ENCODE measurements at regions not wholly inside any gene's neighbourhood (a gene's known extent, or its start where the extent isn't known, plus 50 kb on each side); places are given as distances from the start of the nearest gene placed in this dataset.

DNA sequence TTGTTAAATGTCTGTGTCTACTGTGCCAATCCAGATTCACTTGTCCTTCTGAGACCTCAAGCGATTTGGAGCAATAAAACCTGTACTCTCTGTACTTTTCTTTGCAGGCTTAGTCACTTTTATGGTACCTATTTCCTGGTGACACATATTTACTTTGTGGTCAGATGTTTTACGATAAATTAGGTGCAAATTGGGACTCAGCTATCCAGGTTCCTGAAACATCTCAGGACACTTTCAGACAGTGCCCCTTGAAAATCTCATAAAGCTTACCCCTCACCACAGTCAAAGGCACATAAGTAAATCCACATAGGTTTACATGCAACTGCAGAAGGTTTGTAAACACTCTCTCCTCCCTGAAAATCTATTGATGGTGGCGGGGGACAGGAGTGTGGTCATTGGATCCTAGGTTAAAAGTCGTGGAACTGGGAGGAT is 438.8 kb downstream of the EFNB2 start:
- Histone ChIP-seq H3K9me3 (no peaks in the 10 kb centered on the region), H3K27me3 (no peaks in the 10 kb centered on the region), H3K27ac (no peak overlapping the region), H3K4me1 (no peaks in the 10 kb centered on the region), H3K4me3 (no peak overlapping the region), H3K36me3 (no peaks in the 10 kb centered on the region)
- DNase-seq (no peak), ATAC-seq (no peak)
- intact Hi-C loops (cut with DNase I), result no loop called here
- WGBS (ENCODE audit: insufficient coverage, low coverage, low lambda C conversion rate, missing lambda C conversion rate), result 48% methylated on average over 4 of the region's 4 CpGs
- TF ChIP-seq, protein P1, sequence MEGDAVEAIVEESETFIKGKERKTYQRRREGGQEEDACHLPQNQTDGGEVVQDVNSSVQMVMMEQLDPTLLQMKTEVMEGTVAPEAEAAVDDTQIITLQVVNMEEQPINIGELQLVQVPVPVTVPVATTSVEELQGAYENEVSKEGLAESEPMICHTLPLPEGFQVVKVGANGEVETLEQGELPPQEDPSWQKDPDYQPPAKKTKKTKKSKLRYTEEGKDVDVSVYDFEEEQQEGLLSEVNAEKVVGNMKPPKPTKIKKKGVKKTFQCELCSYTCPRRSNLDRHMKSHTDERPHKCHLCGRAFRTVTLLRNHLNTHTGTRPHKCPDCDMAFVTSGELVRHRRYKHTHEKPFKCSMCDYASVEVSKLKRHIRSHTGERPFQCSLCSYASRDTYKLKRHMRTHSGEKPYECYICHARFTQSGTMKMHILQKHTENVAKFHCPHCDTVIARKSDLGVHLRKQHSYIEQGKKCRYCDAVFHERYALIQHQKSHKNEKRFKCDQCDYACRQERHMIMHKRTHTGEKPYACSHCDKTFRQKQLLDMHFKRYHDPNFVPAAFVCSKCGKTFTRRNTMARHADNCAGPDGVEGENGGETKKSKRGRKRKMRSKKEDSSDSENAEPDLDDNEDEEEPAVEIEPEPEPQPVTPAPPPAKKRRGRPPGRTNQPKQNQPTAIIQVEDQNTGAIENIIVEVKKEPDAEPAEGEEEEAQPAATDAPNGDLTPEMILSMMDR (IDR thresholded peaks at IDR 0.05), result no peak
- TF ChIP-seq POLR2A (IDR thresholded peaks at IDR 0.05), result no peak

DNA sequence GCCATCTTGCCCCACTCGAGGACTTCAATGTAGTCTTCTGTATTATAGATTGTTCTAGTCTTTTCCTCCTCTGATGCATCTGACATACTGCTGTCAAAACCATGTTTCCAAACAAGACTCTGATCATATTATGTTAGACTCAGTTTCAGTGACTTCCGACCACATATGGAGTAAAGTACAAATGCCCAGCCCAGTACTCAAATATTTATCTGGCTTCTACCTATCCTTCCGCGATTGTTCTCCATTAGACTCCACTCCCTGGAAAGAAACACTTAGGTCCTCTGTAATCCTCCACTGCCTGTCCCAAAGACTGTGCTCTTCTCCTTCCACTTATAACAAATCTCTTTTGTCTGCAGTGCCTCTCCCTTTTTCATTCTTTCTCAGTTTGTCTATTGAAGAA is 439.5 kb downstream of the EFNB2 start:
- Histone ChIP-seq H3K9me3 (no peaks in the 10 kb centered on the region), H3K27ac (no peak overlapping the region), H3K27me3 (no peaks in the 10 kb centered on the region), H3K36me3 (no peaks in the 10 kb centered on the region), H3K4me1 (no peaks in the 10 kb centered on the region), H3K4me3 (no peak overlapping the region)
- DNase-seq (no peak), ATAC-seq (no peak)
- intact Hi-C loops (cut with DNase I), result no loop called here
- 40% methylated on average over 4 of the region's 4 CpGs for WGBS (ENCODE audit: insufficient coverage, low coverage, low lambda C conversion rate, missing lambda C conversion rate)
- TF ChIP-seq POLR2A (IDR thresholded peaks at IDR 0.05), result no peak
- TF ChIP-seq, protein P1 (IDR thresholded peaks at IDR 0.05), result no peak

DNA sequence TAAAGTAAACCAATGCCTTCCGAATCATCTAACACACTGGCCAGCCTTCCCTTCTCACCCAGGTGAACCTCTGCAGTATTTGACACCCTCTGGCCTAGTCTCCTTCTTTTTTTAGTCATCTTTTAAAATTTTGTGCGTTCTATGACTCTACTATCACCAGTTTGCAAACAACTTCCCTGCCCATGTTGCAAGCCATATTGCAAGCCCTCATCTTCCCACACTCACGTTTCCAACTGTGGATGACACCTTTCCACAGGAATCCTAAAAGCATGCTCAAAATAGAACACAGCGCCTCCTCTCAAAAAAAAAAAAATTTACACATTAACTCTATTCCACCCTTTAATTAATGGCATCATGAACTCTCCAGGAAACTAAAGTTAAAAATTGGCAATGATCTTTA is 440.1 kb downstream of the EFNB2 start:
- intact Hi-C loops (cut with DNase I), result no loop called here
- ATAC-seq, result no peak
- no peak overlapping the region for H3K4me3 ChIP-seq
- H3K27me3 ChIP-seq, result no peaks in the 10 kb centered on the region
- H3K9me3 ChIP-seq, result no peaks in the 10 kb centered on the region
- TF ChIP-seq, protein P1 (IDR thresholded peaks at IDR 0.05), result no peak
- no peak for TF ChIP-seq POLR2A (IDR thresholded peaks at IDR 0.05)
- no peaks in the 10 kb centered on the region for H3K4me1 ChIP-seq
- no peak overlapping the region for H3K27ac ChIP-seq
- no peak for DNase-seq
- 51% methylated on average over 4 of the region's 4 CpGs for WGBS (ENCODE audit: insufficient coverage, low coverage, low lambda C conversion rate, missing lambda C conversion rate)
- no peaks in the 10 kb centered on the region for H3K36me3 ChIP-seq

DNA sequence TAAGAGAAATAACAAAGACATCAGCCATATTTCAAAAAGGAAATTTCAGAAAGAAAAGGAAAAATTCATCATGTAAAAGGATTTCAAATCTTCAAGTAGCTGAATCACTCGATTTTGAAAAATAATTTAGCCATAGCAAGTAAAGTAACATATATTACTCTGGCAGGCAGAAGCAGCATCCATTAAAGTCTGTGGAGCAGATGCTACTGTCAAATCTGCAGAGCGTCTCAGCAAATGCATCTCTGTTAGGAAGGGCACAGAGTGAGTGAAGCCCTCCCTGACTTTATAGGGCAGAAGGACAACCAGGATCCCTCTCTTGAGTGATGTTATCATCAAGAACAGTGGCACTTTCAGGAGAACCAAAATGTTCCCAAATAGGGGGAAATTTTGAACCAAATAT is 445.5 kb downstream of the EFNB2 start:
- Histone ChIP-seq H3K4me1 (no peaks in the 10 kb centered on the region), H3K9me3 (no peaks in the 10 kb centered on the region), H3K4me3 (no peak overlapping the region), H3K27me3 (no peaks in the 10 kb centered on the region), H3K27ac (no peak overlapping the region), H3K36me3 (no peaks in the 10 kb centered on the region)
- WGBS (ENCODE audit: insufficient coverage, low coverage, low lambda C conversion rate, missing lambda C conversion rate), result 36% methylated on average over 2 of the region's 2 CpGs
- no peak for TF ChIP-seq POLR2A (IDR thresholded peaks at IDR 0.05)
- TF ChIP-seq, protein P1 (IDR thresholded peaks at IDR 0.05), result no peak
- intact Hi-C loops (cut with DNase I), result no loop called here
- ATAC-seq, result no peak
- no peak for DNase-seq

Measured in right lobe of liver (tissue), 6 donors.